T1000 (cell line): ENCODE measurements at regions not wholly inside any gene's neighbourhood (a gene's known extent, or its start where the extent isn't known, plus 50 kb on each side); places are given as distances from the start of the nearest gene placed in this dataset.
"Not testable (repeated sequence)": the region's sequence is repeated elsewhere in the genome, so short reads cannot be mapped to it uniquely, and the experiment has no call there.

Experiments
- DNase-seq: peaks from one replicate; lab custom pipeline; 2025; ENCODE audit warnings: mixed read lengths; lab: John Stamatoyannopoulos, UW

- peak; percentile 48 for DNase-seq
Measured at GRCh38 chr12:25615119-25615518, 62.0 kb upstream of the LMNTD1 start.

- DNase-seq: no peak
Measured at GRCh38 chr12:25616286-25616685, 63.2 kb upstream of the LMNTD1 start.

GRCh38 chr12:25617991-25618390 is 64.9 kb upstream of the LMNTD1 start:
- no peak for DNase-seq

- no peak for DNase-seq
Measured at GRCh38 chr12:25623816-25624215, 70.7 kb upstream of the LMNTD1 start.

GRCh38 chr12:25625146-25625545 is 72.1 kb upstream of the LMNTD1 start:
- DNase-seq: no peak

- no peak for DNase-seq
Measured at GRCh38 chr12:25629341-25629740, 76.3 kb upstream of the LMNTD1 start.

- not testable (repeated sequence) for DNase-seq
Measured at GRCh38 chr12:25630735-25631515, 77.8 kb upstream of the LMNTD1 start.

- not testable (repeated sequence) for DNase-seq
Measured at GRCh38 chr12:25633149-25633548, 80.1 kb upstream of the LMNTD1 start.

- no peak for DNase-seq
Measured at GRCh38 chr12:25637752-25638151, 84.7 kb upstream of the LMNTD1 start.

- no peak for DNase-seq
Measured at GRCh38 chr12:25639406-25639805, 86.3 kb upstream of the LMNTD1 start.

- no peak for DNase-seq
Measured at GRCh38 chr12:25644979-25645378, 91.9 kb upstream of the LMNTD1 start.

- no peak for DNase-seq
Measured at GRCh38 chr12:25645427-25645826, 92.3 kb upstream of the LMNTD1 start.

- no peak for DNase-seq
Measured at GRCh38 chr12:25651931-25652330, 98.8 kb upstream of the LMNTD1 start.

GRCh38 chr12:25652371-25652770 is 99.3 kb upstream of the LMNTD1 start:
- DNase-seq: no peak

GRCh38 chr12:25653487-25654175 is 100.5 kb upstream of the LMNTD1 start:
- no peak for DNase-seq

- DNase-seq: no peak
Measured at GRCh38 chr12:25655702-25656101, 102.6 kb upstream of the LMNTD1 start.

GRCh38 chr12:25659621-25660020 is 106.5 kb upstream of the LMNTD1 start:
- no peak for DNase-seq

GRCh38 chr12:25670076-25671055 is 117.3 kb upstream of the LMNTD1 start:
- no peak for DNase-seq

GRCh38 chr12:25675808-25676207 is 122.7 kb upstream of the LMNTD1 start:
- DNase-seq: no peak

GRCh38 chr12:25677232-25677937 is 124.3 kb upstream of the LMNTD1 start:
- DNase-seq: no peak

GRCh38 chr12:25681580-25681979 is 128.5 kb upstream of the LMNTD1 start:
- DNase-seq: no peak

GRCh38 chr12:25682421-25682820 is 129.3 kb upstream of the LMNTD1 start:
- DNase-seq: no peak
